PC-3 (cell line): ENCODE measurements at regions not wholly inside any gene's neighbourhood (a gene's known extent, or its start where the extent isn't known, plus 50 kb on each side); places are given as distances from the start of the nearest gene placed in this dataset.

Experiments
- EZH2phosphoT487 ChIP-seq: fragments of 300-600 bp; sonication (generic); IDR thresholded peaks from 2 replicates; pipeline ENCODE4 v1.6.1; 2018; ENCODE audit warnings: mild to moderate bottlenecking, antibody characterized with exemption, low read length, borderline replicate concordance
- TF ChIP-seq, protein P1 (sequence below): fragments of 300-600 bp; sonication (generic); conservative IDR thresholded peaks from 2 replicates; pipeline ENCODE4 v1.5.1; 2017; ENCODE audit warnings: antibody characterized with exemption, low read depth, mild to moderate bottlenecking, low read length

GRCh38 chr5:96125231-96125891 is 163.7 kb upstream of the ELL2 start:
- TF ChIP-seq, protein P1, sequence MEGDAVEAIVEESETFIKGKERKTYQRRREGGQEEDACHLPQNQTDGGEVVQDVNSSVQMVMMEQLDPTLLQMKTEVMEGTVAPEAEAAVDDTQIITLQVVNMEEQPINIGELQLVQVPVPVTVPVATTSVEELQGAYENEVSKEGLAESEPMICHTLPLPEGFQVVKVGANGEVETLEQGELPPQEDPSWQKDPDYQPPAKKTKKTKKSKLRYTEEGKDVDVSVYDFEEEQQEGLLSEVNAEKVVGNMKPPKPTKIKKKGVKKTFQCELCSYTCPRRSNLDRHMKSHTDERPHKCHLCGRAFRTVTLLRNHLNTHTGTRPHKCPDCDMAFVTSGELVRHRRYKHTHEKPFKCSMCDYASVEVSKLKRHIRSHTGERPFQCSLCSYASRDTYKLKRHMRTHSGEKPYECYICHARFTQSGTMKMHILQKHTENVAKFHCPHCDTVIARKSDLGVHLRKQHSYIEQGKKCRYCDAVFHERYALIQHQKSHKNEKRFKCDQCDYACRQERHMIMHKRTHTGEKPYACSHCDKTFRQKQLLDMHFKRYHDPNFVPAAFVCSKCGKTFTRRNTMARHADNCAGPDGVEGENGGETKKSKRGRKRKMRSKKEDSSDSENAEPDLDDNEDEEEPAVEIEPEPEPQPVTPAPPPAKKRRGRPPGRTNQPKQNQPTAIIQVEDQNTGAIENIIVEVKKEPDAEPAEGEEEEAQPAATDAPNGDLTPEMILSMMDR: no peak
- TF ChIP-seq EZH2phosphoT487: no peak
